NCI-H1694 (cell line): ENCODE measurements at regions not wholly inside any gene's neighbourhood (a gene's known extent, or its start where the extent isn't known, plus 50 kb on each side); places are given as distances from the start of the nearest gene placed in this dataset.

Source experiments
- DNase-seq: peaks from one replicate; lab custom pipeline; 2025; lab: John Stamatoyannopoulos, UW

GRCh38 chr14:101328412-101329028 lies 232.8 kb upstream of the DIO3 start:
- no peak for DNase-seq

GRCh38 chr14:101330416-101331140 lies 230.7 kb upstream of the DIO3 start:
- no peak for DNase-seq

- DNase-seq: no peak
These were observed 230.2 kb upstream of the DIO3 start for GRCh38 chr14:101331141-101331525.

- no peak for DNase-seq
These were observed 229.6 kb upstream of the DIO3 start for GRCh38 chr14:101331661-101332169.

- DNase-seq: no peak
These were observed 229.0 kb upstream of the DIO3 start for GRCh38 chr14:101332281-101332680.

GRCh38 chr14:101333335-101334280 lies 227.7 kb upstream of the DIO3 start:
- no peak for DNase-seq

GRCh38 chr14:101334656-101335055 lies 226.6 kb upstream of the DIO3 start:
- DNase-seq: no peak

GRCh38 chr14:101335061-101335661 lies 226.1 kb upstream of the DIO3 start:
- no peak for DNase-seq

GRCh38 chr14:101336183-101336582 lies 225.1 kb upstream of the DIO3 start:
- no peak for DNase-seq

- no peak for DNase-seq
These were observed 224.2 kb upstream of the DIO3 start for GRCh38 chr14:101337053-101337452.

GRCh38 chr14:101340556-101340955 lies 220.7 kb upstream of the DIO3 start:
- DNase-seq: no peak

GRCh38 chr14:101347893-101348777 lies 213.2 kb upstream of the DIO3 start:
- no peak for DNase-seq

- no peak for DNase-seq
These were observed 212.2 kb upstream of the DIO3 start for GRCh38 chr14:101349108-101349507.

GRCh38 chr14:101350021-101350420 lies 211.3 kb upstream of the DIO3 start:
- no peak for DNase-seq

- no peak for DNase-seq
These were observed 210.6 kb upstream of the DIO3 start for GRCh38 chr14:101350691-101351090.

- DNase-seq: no peak
These were observed 210.1 kb upstream of the DIO3 start for GRCh38 chr14:101351146-101351545.

- DNase-seq: no peak
These were observed 209.5 kb upstream of the DIO3 start for GRCh38 chr14:101351769-101352168.

GRCh38 chr14:101352567-101352966 lies 208.7 kb upstream of the DIO3 start:
- no peak for DNase-seq

- DNase-seq: no peak
These were observed 207.9 kb upstream of the DIO3 start for GRCh38 chr14:101353422-101353821.

GRCh38 chr14:101354726-101355125 lies 206.6 kb upstream of the DIO3 start:
- no peak for DNase-seq

GRCh38 chr14:101355284-101355683 lies 206.0 kb upstream of the DIO3 start:
- no peak for DNase-seq
